K562 (cell line): ENCODE measurements at regions not wholly inside any gene's neighbourhood (a gene's known extent, or its start where the extent isn't known, plus 50 kb on each side); places are given as distances from the start of the nearest gene placed in this dataset.

ENCODE experiments used
- ATAC-seq: fragments of 200-7000 bp; cut with Tn5 transposase; 3 replicates; pipeline ENCODE4 v1.9.1; 2020; ENCODE audit warnings: moderate library complexity
- BruUV-seq: library from RNA; stranded (reverse); fragments of 400-500 nt; replicated peaks from 2 replicates; lab custom pipeline; 2021; lab: Mats Ljungman, UMichigan
- CTCF ChIA-PET: fragments of 300-600 bp; formaldehyde crosslinking; extraction: SDS; loops from one replicate; lab custom pipeline; 2021; ENCODE audit warnings: low intra/inter-chr PET ratio; lab: Yijun Ruan, JAX
- POLR2A ChIA-PET: fragments of 300-600, 350-650 bp; sonication (Branson Sonifier 250); formaldehyde crosslinking; extraction: SDS; loops from one replicate; lab custom pipeline; 2021; ENCODE audit warnings: antibody characterized with exemption, inconsistent platforms; lab: Yijun Ruan, JAX
- DNase-seq, 4 experiments: peaks; one replicate each; pipeline versions ENCODE4 v3.0.0 to v3.0.0-alpha.2; 2011 to 2018; ENCODE audit warnings: low spot score in 3 of 4, mixed read lengths in 3 of 4; ENCODE audit errors: extremely low read depth in 1 of 4
- FAIRE-seq: peaks from 2 replicates; lab custom pipeline; 2011; peaks lifted over from hg19 to GRCh38; lab: Jason Lieb, UNC
- H2AFZ ChIP-seq: 2 replicates; pipeline ENCODE4 v1.6.0; 2011; ENCODE audit warnings: low read depth, low read length, control low read depth, inconsistent platforms
- H3K27ac ChIP-seq: fragments of 200-600 bp; 3 replicates; pipeline ENCODE4 v1.8.0; 2011; ENCODE audit warnings: low read depth, mild to moderate bottlenecking, control low read depth, inconsistent platforms, low read length, moderate library complexity, mixed read lengths; ENCODE audit errors: extremely low read depth
- H3K27me3 ChIP-seq, 2 experiments: fragments of 300-600 bp in 1 of 2; 2 replicates in 1 of 2; 3 replicates in 1 of 2; pipeline versions ENCODE4 v1.6.0 to v1.8.0; 2011; ENCODE audit warnings: inconsistent platforms in 2 of 2, low read length in 2 of 2, mild to moderate bottlenecking in 1 of 2, mixed read lengths in 1 of 2, moderate library complexity in 1 of 2; ENCODE audit not compliant: control insufficient read depth in 2 of 2, insufficient read depth in 2 of 2
- H3K36me3 ChIP-seq: fragments of 300-600 bp; 3 replicates; pipeline ENCODE4 v1.8.0; 2011; ENCODE audit warnings: mild to moderate bottlenecking, low read length, inconsistent platforms; ENCODE audit not compliant: control insufficient read depth, insufficient read depth
- H3K4me1 ChIP-seq, 2 experiments: fragments of 200-600 bp in 1 of 2; replicated peaks in 1 of 2; 2 replicates in 1 of 2; 3 replicates in 1 of 2; pipeline versions ENCODE4 v1.5.1 to v1.8.0; 2011; ENCODE audit warnings: inconsistent platforms in 2 of 2, low read length in 2 of 2, mild to moderate bottlenecking in 1 of 2, mixed read lengths in 1 of 2, moderate library complexity in 1 of 2; ENCODE audit not compliant: control insufficient read depth in 2 of 2, insufficient read depth in 2 of 2
- H3K4me2 ChIP-seq: 2 replicates; pipeline ENCODE4 v1.6.1; 2011; ENCODE audit warnings: low read length, control low read depth, inconsistent platforms, mixed read lengths; ENCODE audit not compliant: insufficient read depth
- H3K4me3 ChIP-seq: fragments of 200-600 bp; sonication (generic), shearing (Covaris generic); 2 replicates; pipeline ENCODE4 v1.5.1; 2016; ENCODE audit warnings: control low read depth, inconsistent platforms
- H3K79me2 ChIP-seq: fragments of 200-600 bp; 3 replicates; pipeline ENCODE4 v1.8.0; 2011; ENCODE audit warnings: low read length, inconsistent platforms; ENCODE audit not compliant: control insufficient read depth, insufficient read depth
- H3K9ac ChIP-seq, 2 experiments: 2 replicates each; pipeline versions ENCODE4 v1.6.0 to v1.6.1; 2011; ENCODE audit warnings: low read depth in 2 of 2, low read length in 2 of 2, control low read depth in 1 of 2, inconsistent platforms in 1 of 2, mild to moderate bottlenecking in 1 of 2, mixed read lengths in 1 of 2; ENCODE audit not compliant: insufficient read depth in 1 of 2
- H3K9me1 ChIP-seq: one replicate; pipeline ENCODE4 v1.6.0; 2011; ENCODE audit warnings: inconsistent platforms, mild to moderate bottlenecking, low read length, moderate library complexity; ENCODE audit not compliant: control insufficient read depth, insufficient read depth
- H3K9me3 ChIP-seq: replicated peaks from 2 replicates; pipeline ENCODE4 v1.5.1; 2011; ENCODE audit warnings: low read depth, low read length, inconsistent platforms; ENCODE audit not compliant: control insufficient read depth, insufficient read depth
- H4K20me1 ChIP-seq: replicated peaks from 2 replicates; pipeline ENCODE4 v1.6.1; 2011; ENCODE audit warnings: low read length, inconsistent platforms, mixed read lengths; ENCODE audit not compliant: control insufficient read depth, insufficient read depth
- CREB1 ChIP-seq, 2 experiments: sonication (generic) in 1 of 2; formaldehyde crosslinking in 1 of 2; IDR thresholded peaks; 2 replicates each; pipeline versions ENCODE4 v1.6.1 to v1.8.0; 2012 to 2022; ENCODE audit warnings: inconsistent platforms in 1 of 2, mild to moderate bottlenecking in 1 of 2, missing genetic modification reagents in 1 of 2, moderate library complexity in 1 of 2
- CREM ChIP-seq: IDR thresholded peaks from 2 replicates; pipeline ENCODE4 v1.6.1; 2014; ENCODE audit warnings: antibody characterized with exemption, low read depth
- DACH1 ChIP-seq: fragments of 450-650 bp; IDR thresholded peaks from 2 replicates; pipeline ENCODE4 v1.6.1; 2018; ENCODE audit not compliant: partially characterized antibody
- PHF20 ChIP-seq: fragments of 450-650 bp; IDR thresholded peaks from 2 replicates; pipeline ENCODE4 v1.6.1; 2018; ENCODE audit not compliant: partially characterized antibody
- SIN3B ChIP-seq: fragments of 450-650 bp; IDR thresholded peaks from 2 replicates; pipeline ENCODE4 v1.6.1; 2017; ENCODE audit warnings: low read depth, mild to moderate bottlenecking, moderate library complexity
- SLC30A9 ChIP-seq: fragments of 250-450 bp; sonication (Bioruptor Pico); IDR thresholded peaks from 2 replicates; pipeline ENCODE4 v1.8.0; 2022; ENCODE audit warnings: mild to moderate bottlenecking, moderate library complexity
- TBP ChIP-seq: optimal IDR thresholded peaks from 2 replicates; pipeline ENCODE3; 2011; ENCODE audit warnings: low read depth, low read length, improper control_type of control experiment
- TCFL5 ChIP-seq: fragments of 250-450 bp; sonication (Bioruptor Pico); conservative IDR thresholded peaks from 2 replicates; pipeline ENCODE4 v1.6.1; 2021; ENCODE audit warnings: mild to moderate bottlenecking, moderate library complexity, matching md5 sums
- WGBS: fragments of 100-300 bp; shearing (Covaris generic); methylation state at CpG from one replicate; pipeline ENCODE4 v1.1.6; 2016; ENCODE audit warnings: low coverage, mixed read lengths; ENCODE audit not compliant: insufficient coverage; ENCODE audit errors: missing lambda C conversion rate; 5-methylcytosine and 5-hydroxymethylcytosine counted together
- in situ Hi-C: fragments of 300-500 bp; cut with MboI; formaldehyde crosslinking; loops from 4 replicates; pipeline ENCODE4 v1.15.0; 2018; ENCODE audit warnings: inconsistent platforms, mixed read lengths
- intact Hi-C: fragments of 100-400 bp; cut with micrococcal nuclease; formaldehyde crosslinking; loops from 2 replicates; pipeline ENCODE4 v1.14.2; 2022
- TF ChIP-seq, protein P1 (sequence below): fragments of 450-650 bp; IDR thresholded peaks from 2 replicates; pipeline ENCODE4 v1.6.1; 2016
- TF ChIP-seq, protein P2 (sequence below): fragments of 200-600 bp; sonication (generic); IDR thresholded peaks from one replicate; pipeline ENCODE4 v1.6.1; 2012; ENCODE audit warnings: mild to moderate bottlenecking, low read depth, low read length, inconsistent platforms

GRCh38 chr5:8500426-8500825 lies 631.5 kb downstream of the MTRR start (continued):
- TF ChIP-seq SLC30A9 (CRISPR knock-in tag), result no peak

- intact Hi-C loops, result no loop called here
- TF ChIP-seq CREM (no peak), DACH1 (no peak), CREB1 (IDR thresholded peaks at IDR 0.05) (no peak), CREB1 (CRISPR knock-in tag; IDR thresholded peaks at IDR 0.05) (no peak), PHF20 (no peak), TCFL5 (CRISPR knock-in tag) (no peak), SIN3B (no peak), TBP (no peak)
- TF ChIP-seq, protein P1, sequence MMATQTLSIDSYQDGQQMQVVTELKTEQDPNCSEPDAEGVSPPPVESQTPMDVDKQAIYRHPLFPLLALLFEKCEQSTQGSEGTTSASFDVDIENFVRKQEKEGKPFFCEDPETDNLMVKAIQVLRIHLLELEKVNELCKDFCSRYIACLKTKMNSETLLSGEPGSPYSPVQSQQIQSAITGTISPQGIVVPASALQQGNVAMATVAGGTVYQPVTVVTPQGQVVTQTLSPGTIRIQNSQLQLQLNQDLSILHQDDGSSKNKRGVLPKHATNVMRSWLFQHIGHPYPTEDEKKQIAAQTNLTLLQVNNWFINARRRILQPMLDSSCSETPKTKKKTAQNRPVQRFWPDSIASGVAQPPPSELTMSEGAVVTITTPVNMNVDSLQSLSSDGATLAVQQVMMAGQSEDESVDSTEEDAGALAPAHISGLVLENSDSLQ, result no peak
- TF ChIP-seq, protein P2, sequence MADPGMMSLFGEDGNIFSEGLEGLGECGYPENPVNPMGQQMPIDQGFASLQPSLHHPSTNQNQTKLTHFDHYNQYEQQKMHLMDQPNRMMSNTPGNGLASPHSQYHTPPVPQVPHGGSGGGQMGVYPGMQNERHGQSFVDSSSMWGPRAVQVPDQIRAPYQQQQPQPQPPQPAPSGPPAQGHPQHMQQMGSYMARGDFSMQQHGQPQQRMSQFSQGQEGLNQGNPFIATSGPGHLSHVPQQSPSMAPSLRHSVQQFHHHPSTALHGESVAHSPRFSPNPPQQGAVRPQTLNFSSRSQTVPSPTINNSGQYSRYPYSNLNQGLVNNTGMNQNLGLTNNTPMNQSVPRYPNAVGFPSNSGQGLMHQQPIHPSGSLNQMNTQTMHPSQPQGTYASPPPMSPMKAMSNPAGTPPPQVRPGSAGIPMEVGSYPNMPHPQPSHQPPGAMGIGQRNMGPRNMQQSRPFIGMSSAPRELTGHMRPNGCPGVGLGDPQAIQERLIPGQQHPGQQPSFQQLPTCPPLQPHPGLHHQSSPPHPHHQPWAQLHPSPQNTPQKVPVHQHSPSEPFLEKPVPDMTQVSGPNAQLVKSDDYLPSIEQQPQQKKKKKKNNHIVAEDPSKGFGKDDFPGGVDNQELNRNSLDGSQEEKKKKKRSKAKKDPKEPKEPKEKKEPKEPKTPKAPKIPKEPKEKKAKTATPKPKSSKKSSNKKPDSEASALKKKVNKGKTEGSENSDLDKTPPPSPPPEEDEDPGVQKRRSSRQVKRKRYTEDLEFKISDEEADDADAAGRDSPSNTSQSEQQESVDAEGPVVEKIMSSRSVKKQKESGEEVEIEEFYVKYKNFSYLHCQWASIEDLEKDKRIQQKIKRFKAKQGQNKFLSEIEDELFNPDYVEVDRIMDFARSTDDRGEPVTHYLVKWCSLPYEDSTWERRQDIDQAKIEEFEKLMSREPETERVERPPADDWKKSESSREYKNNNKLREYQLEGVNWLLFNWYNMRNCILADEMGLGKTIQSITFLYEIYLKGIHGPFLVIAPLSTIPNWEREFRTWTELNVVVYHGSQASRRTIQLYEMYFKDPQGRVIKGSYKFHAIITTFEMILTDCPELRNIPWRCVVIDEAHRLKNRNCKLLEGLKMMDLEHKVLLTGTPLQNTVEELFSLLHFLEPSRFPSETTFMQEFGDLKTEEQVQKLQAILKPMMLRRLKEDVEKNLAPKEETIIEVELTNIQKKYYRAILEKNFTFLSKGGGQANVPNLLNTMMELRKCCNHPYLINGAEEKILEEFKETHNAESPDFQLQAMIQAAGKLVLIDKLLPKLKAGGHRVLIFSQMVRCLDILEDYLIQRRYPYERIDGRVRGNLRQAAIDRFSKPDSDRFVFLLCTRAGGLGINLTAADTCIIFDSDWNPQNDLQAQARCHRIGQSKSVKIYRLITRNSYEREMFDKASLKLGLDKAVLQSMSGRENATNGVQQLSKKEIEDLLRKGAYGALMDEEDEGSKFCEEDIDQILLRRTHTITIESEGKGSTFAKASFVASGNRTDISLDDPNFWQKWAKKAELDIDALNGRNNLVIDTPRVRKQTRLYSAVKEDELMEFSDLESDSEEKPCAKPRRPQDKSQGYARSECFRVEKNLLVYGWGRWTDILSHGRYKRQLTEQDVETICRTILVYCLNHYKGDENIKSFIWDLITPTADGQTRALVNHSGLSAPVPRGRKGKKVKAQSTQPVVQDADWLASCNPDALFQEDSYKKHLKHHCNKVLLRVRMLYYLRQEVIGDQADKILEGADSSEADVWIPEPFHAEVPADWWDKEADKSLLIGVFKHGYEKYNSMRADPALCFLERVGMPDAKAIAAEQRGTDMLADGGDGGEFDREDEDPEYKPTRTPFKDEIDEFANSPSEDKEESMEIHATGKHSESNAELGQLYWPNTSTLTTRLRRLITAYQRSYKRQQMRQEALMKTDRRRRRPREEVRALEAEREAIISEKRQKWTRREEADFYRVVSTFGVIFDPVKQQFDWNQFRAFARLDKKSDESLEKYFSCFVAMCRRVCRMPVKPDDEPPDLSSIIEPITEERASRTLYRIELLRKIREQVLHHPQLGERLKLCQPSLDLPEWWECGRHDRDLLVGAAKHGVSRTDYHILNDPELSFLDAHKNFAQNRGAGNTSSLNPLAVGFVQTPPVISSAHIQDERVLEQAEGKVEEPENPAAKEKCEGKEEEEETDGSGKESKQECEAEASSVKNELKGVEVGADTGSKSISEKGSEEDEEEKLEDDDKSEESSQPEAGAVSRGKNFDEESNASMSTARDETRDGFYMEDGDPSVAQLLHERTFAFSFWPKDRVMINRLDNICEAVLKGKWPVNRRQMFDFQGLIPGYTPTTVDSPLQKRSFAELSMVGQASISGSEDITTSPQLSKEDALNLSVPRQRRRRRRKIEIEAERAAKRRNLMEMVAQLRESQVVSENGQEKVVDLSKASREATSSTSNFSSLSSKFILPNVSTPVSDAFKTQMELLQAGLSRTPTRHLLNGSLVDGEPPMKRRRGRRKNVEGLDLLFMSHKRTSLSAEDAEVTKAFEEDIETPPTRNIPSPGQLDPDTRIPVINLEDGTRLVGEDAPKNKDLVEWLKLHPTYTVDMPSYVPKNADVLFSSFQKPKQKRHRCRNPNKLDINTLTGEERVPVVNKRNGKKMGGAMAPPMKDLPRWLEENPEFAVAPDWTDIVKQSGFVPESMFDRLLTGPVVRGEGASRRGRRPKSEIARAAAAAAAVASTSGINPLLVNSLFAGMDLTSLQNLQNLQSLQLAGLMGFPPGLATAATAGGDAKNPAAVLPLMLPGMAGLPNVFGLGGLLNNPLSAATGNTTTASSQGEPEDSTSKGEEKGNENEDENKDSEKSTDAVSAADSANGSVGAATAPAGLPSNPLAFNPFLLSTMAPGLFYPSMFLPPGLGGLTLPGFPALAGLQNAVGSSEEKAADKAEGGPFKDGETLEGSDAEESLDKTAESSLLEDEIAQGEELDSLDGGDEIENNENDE, result no peak
Measured at GRCh38 chr5:8505196-8505595, 636.2 kb downstream of the MTRR start.

More at GRCh38 chr5:8505196-8505595, 636.2 kb downstream of the MTRR start:
- POLR2A ChIA-PET, result no interaction called here
- Histone ChIP-seq H3K9ac (no peak overlapping the region), H3K9me1 (no peaks in the 10 kb centered on the region), H3K4me2 (no peak overlapping the region), H3K27me3 (no peaks in the 10 kb centered on the region), H3K9me3 (no peaks in the 10 kb centered on the region), H4K20me1 (no peaks in the 10 kb centered on the region), H3K36me3 (no peaks in the 10 kb centered on the region), H3K4me3 (no peak overlapping the region), H2AFZ (no peak overlapping the region), H3K79me2 (no peaks in the 10 kb centered on the region), H3K4me1 (no peaks in the 10 kb centered on the region), H3K27ac (no peak overlapping the region)
- no peak for DNase-seq
- in situ Hi-C loops, result no loop called here
- ATAC-seq, result no peak
- no peak for FAIRE-seq
- CTCF ChIA-PET, result no interaction called here
- no TSS peak for BruUV-seq
- 0% methylated on average over 4 of the region's 4 CpGs for WGBS
